ENCODE measurements at regions not wholly inside any gene's neighbourhood (a gene's known extent, or its start where the extent isn't known, plus 50 kb on each side); places are given as distances from the start of the nearest gene placed in this dataset.

DNA sequence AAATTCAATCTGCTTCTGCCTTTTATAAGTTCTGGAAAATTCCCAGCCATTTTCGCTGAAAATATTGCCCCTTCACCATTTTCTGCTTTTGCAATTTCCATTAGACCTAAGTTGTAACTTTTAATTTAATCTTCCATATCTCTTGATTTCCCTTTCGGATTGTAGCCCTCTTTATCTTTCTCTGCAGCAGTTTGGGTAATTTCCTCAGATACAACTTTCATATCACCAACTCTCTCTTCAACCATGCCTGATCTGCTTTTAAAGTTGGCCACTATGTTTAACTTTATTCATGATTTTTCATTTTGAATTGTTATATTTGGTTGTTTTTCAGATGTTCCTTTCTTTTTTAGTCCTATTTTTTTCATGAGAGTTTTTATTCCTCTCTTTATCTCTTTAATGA is 157.0 kb upstream of the VLDLR start:
- no peaks in the 10 kb centered on the region for H3K36me3 Mint-ChIP-seq

GRCh38 chr9:2465516-2465915 is 156.1 kb upstream of the VLDLR start:
- POLR2A ChIA-PET = interaction anchor here (0.6 kb wide), 1 partner anchor 593 kb away, joined by 3 read pairs; no protein-coding TSS in a partner anchor
- Mint-ChIP-seq H3K27ac (no peak overlapping the region), H3K36me3 (no peaks in the 10 kb centered on the region), H3K27me3 (peaks cover 5% of the 10 kb centered on the region), H3K4me3 (no peak overlapping the region), H3K4me1 (no peaks in the 10 kb centered on the region), H3K9me3 (no peaks in the 10 kb centered on the region)
- no peak for DNase-seq
- no peak for ATAC-seq (ENCODE audit: low read depth)

More for the DNA sequence above, 157.0 kb upstream of the VLDLR start:
- POLR2A ChIA-PET = no interaction called here
- Mint-ChIP-seq H3K4me3 (no peak overlapping the region), H3K27me3 (peaks cover 3% of the 10 kb centered on the region), H3K27ac (no peak overlapping the region), H3K4me1 (no peaks in the 10 kb centered on the region), H3K9me3 (no peaks in the 10 kb centered on the region)
- ATAC-seq (ENCODE audit: low read depth) (no peak), DNase-seq (no peak)

DNA sequence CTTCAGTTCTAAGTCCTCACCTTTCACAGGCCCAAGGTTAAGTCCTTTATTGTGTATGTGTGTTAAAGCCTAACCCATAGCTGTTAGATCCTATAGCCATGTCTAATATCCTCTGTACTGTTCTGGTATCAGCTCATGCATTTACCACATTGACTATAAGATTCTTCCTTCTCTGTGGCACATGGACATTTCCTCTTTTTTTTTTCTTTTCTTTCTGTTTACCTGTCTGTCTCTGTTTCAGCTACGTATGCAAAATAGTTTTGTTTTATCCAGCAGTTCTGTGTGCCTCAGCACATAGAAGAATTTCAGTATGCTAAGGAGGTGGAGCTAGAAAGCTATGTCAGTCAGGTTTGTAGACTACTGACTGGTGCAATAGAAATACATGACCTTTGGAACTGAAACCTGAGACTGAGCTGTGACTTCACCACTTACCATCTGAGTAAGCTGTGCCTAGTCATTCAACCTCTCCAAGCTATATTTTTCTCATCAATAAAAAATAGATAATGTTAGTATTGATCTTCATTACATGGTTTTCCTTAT is 155.6 kb upstream of the VLDLR start:
- Mint-ChIP-seq H3K36me3 (no peaks in the 10 kb centered on the region), H3K4me1 (no peaks in the 10 kb centered on the region), H3K4me3 (no peak overlapping the region), H3K27me3 (peaks cover 5% of the 10 kb centered on the region), H3K27ac (no peak overlapping the region), H3K9me3 (no peaks in the 10 kb centered on the region)
- ATAC-seq (ENCODE audit: low read depth) = no peak
- POLR2A ChIA-PET = no interaction called here
- DNase-seq = no peak

DNA sequence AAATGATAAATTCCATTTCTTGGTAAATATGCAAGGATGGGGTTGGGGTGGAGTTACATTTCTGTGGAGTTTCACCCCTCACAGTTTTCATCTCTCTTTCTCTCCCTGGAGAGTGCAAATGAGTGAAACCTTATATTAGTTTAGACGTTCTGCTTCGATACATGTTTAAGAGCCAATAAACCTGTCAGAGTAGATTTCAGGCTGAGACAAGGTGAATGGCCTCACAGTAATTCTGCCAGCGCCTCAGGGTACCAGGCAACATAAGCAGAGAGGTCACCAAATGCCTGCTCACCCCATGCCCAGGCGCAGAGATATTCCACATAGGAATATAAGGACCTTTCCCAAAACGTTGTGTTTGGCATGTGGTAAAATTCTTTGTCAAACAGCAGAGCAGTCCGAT is 154.9 kb upstream of the VLDLR start:
- no peak for ATAC-seq (ENCODE audit: low read depth)
- DNase-seq = no peak
- Mint-ChIP-seq H3K27me3 (peaks cover 5% of the 10 kb centered on the region), H3K36me3 (no peaks in the 10 kb centered on the region), H3K9me3 (no peaks in the 10 kb centered on the region), H3K27ac (no peak overlapping the region), H3K4me1 (no peaks in the 10 kb centered on the region), H3K4me3 (no peak overlapping the region)
- POLR2A ChIA-PET = no interaction called here

DNA sequence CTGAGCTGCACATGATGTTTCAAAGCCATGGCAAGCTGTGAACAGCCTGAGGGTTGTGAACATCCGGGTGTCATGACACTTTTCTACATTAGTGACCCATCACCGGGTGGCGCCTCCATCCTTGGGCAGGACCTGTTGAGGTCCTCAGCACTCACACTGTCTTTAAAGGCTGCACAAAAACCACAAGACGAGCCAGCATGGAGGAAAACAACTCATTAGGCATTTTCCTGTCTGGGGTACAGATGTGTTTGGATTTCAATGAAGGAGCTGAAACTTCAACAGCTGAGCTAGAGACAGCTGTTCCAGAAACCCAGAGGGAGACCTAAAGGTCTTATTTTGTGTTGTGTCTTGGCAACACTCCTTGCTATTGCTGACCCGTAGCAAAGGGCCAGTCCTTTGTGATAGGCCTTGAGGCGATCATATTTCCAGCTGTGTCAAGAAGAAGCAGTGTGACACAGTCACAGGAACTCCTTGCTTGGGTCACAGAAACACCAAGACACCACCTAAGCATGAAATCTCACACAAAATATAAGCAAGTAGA is 151.8 kb upstream of the VLDLR start:
- POLR2A ChIA-PET = no interaction called here
- no peaks in the 10 kb centered on the region for H3K4me1 Mint-ChIP-seq
- H3K27ac Mint-ChIP-seq = no peak overlapping the region
- no peaks in the 10 kb centered on the region for H3K9me3 Mint-ChIP-seq
- H3K36me3 Mint-ChIP-seq = no peaks in the 10 kb centered on the region
- peaks cover 5% of the 10 kb centered on the region for H3K27me3 Mint-ChIP-seq
- H3K4me3 Mint-ChIP-seq = no peak overlapping the region
- ATAC-seq (ENCODE audit: low read depth) (no peak), DNase-seq (peak; percentile 29)

- ATAC-seq (ENCODE audit: low read depth) (no peak), DNase-seq (no peak)
- Mint-ChIP-seq H3K27ac (no peak overlapping the region), H3K36me3 (no peaks in the 10 kb centered on the region), H3K9me3 (no peaks in the 10 kb centered on the region), H3K4me1 (no peaks in the 10 kb centered on the region), H3K27me3 (peaks cover 7% of the 10 kb centered on the region), H3K4me3 (no peak overlapping the region)
- POLR2A ChIA-PET = no interaction called here
These were observed 147.9 kb upstream of the VLDLR start for GRCh38 chr9:2473681-2474080.

DNA sequence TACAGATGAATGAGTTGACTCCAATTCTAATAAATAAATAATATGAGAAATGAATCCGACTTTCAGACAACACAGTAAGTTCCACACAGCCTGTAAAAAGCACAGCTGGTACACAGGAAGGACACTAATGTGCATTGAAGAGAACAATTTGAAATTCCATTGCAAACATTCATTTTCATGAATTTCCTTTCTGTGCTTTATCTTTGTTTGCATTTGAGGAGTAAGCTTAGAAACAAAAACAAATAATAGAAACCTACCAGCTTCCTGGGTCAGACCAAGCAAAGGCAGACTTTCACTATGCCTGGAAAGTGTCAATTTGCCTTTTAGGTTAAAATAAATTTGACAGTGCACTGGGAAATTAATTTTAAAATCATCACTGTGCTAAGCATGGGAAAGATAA is 143.8 kb upstream of the VLDLR start:
- Mint-ChIP-seq H3K4me1 (no peaks in the 10 kb centered on the region), H3K27me3 (peaks cover 4% of the 10 kb centered on the region), H3K27ac (no peak overlapping the region), H3K4me3 (no peak overlapping the region), H3K36me3 (no peaks in the 10 kb centered on the region), H3K9me3 (no peaks in the 10 kb centered on the region)
- no peak for ATAC-seq (ENCODE audit: low read depth)
- DNase-seq = no peak
- POLR2A ChIA-PET = no interaction called here

- Mint-ChIP-seq H3K27ac (no peak overlapping the region), H3K36me3 (no peaks in the 10 kb centered on the region), H3K4me1 (no peaks in the 10 kb centered on the region), H3K27me3 (peaks cover 4% of the 10 kb centered on the region), H3K4me3 (no peak overlapping the region), H3K9me3 (no peaks in the 10 kb centered on the region)
- POLR2A ChIA-PET = no interaction called here
- no peak for DNase-seq
- ATAC-seq (ENCODE audit: low read depth) = no peak
These were observed 143.2 kb upstream of the VLDLR start for GRCh38 chr9:2478421-2478820.

DNA sequence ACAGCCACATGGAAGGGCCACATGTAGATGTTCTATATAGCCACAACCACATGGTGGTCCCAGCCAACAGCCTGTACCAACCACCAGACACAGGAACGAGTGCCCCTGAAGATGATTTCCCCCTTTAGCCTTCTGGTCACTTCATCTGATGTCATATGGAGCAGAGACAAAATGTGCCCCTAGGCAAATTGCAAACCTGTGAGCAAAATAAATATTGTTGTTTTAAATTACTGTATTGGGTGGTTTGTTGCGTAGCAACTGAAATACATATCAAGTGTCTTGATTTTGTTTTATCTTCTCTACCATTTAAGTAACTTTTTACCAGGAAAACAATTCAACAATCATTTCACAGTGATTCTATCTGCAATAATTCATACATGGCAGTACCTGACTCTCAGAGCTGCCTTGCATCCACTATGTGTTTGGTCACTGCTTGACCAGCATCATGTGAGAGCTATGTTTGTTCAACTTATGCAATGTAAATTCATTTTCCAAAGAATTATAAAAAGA is 142.5 kb upstream of the VLDLR start:
- H3K36me3 Mint-ChIP-seq = no peaks in the 10 kb centered on the region
- no peaks in the 10 kb centered on the region for H3K4me1 Mint-ChIP-seq
- no peak for DNase-seq
- peaks cover 4% of the 10 kb centered on the region for H3K27me3 Mint-ChIP-seq
- POLR2A ChIA-PET = no interaction called here
- H3K9me3 Mint-ChIP-seq = no peaks in the 10 kb centered on the region
- no peak overlapping the region for H3K27ac Mint-ChIP-seq
- no peak overlapping the region for H3K4me3 Mint-ChIP-seq
- no peak for ATAC-seq (ENCODE audit: low read depth)

DNA sequence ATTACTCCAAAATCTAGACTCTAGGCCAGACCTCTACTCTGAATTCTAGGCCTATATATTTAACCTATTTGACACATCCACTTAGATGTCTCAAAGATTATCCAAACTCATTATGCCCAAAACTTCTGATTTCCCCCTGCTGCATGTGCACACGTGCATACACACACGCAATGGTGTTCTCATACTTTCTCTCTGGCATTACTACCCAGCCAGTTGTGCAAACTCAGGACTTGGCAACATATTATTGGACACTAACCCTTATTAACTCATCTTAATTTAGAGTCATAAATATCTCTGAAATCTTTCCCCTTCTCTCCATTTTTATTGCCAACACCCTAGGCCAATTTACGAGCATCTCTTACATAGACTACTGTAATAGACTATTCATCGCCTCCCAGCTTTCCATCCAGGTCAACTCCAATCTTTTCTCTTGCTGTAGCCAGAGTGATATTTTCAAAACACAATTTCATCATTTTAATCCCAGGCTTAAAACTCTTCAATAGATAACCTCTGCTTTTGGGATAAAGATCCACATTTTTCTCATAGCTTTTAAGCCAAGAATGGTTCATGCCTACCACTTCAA is 141.2 kb upstream of the VLDLR start:
- H3K9me3 Mint-ChIP-seq = no peaks in the 10 kb centered on the region
- H3K4me3 Mint-ChIP-seq = no peak overlapping the region
- POLR2A ChIA-PET = no interaction called here
- no peaks in the 10 kb centered on the region for H3K36me3 Mint-ChIP-seq
- no peaks in the 10 kb centered on the region for H3K4me1 Mint-ChIP-seq
- H3K27me3 Mint-ChIP-seq = peaks cover 2% of the 10 kb centered on the region
- ATAC-seq (ENCODE audit: low read depth) (no peak), DNase-seq (no peak)
- no peak overlapping the region for H3K27ac Mint-ChIP-seq

DNA sequence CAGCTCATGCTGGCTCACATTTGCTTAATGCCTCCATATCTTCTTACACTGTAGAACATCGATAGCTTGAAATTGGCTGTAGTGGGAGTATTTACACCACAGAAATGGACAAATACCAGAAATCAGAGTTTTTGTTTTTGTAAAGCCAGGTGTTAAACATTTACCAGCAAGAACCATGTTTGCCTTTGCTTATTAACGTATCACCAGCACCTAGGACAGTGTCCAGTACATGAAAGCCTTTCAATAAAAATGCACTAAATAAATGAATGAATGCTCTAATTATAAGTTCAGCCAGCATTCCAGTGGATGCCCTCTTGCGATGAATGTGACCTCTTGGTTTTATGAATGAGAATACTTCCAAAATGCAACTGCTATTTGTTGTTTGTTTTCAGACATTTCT is 140.4 kb upstream of the VLDLR start:
- no peaks in the 10 kb centered on the region for H3K4me1 Mint-ChIP-seq
- H3K27me3 Mint-ChIP-seq = no peaks in the 10 kb centered on the region
- no peak overlapping the region for H3K27ac Mint-ChIP-seq
- DNase-seq (no peak), ATAC-seq (ENCODE audit: low read depth) (no peak)
- H3K36me3 Mint-ChIP-seq = no peaks in the 10 kb centered on the region
- H3K9me3 Mint-ChIP-seq = no peaks in the 10 kb centered on the region
- no peak overlapping the region for H3K4me3 Mint-ChIP-seq
- POLR2A ChIA-PET = no interaction called here

DNA sequence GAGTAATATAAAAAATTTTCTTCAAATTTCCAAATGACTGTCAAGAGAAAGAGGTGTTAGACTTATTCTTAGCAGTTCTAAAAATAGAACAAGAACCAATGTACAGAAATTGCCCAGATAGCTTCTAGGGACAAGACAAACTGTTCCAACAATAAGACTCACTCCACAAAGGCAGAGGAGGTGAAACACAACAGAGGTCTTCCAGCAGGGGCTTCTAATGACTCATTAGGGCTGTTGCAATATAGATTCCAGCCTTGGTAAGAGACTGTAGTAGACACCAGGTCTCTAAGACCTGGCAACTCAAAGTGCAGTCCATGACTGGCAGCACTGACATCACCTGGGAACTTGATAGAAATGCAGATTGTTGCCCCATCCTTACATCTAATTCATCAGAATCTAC is 134.6 kb upstream of the VLDLR start:
- POLR2A ChIA-PET = no interaction called here
- DNase-seq (no peak), ATAC-seq (ENCODE audit: low read depth) (no peak)
- no peaks in the 10 kb centered on the region for H3K4me1 Mint-ChIP-seq
- H3K27ac Mint-ChIP-seq = no peak overlapping the region
- H3K9me3 Mint-ChIP-seq = no peaks in the 10 kb centered on the region
- H3K36me3 Mint-ChIP-seq = no peaks in the 10 kb centered on the region
- H3K4me3 Mint-ChIP-seq = no peak overlapping the region
- no peaks in the 10 kb centered on the region for H3K27me3 Mint-ChIP-seq

- H3K27ac Mint-ChIP-seq = no peak overlapping the region
- H3K36me3 Mint-ChIP-seq = no peaks in the 10 kb centered on the region
- POLR2A ChIA-PET = no interaction called here
- DNase-seq (no peak), ATAC-seq (ENCODE audit: low read depth) (no peak)
- no peak overlapping the region for H3K4me3 Mint-ChIP-seq
- no peaks in the 10 kb centered on the region for H3K27me3 Mint-ChIP-seq
- H3K9me3 Mint-ChIP-seq = no peaks in the 10 kb centered on the region
- H3K4me1 Mint-ChIP-seq = no peaks in the 10 kb centered on the region
These were observed 131.7 kb upstream of the VLDLR start for GRCh38 chr9:2489838-2490314.

DNA sequence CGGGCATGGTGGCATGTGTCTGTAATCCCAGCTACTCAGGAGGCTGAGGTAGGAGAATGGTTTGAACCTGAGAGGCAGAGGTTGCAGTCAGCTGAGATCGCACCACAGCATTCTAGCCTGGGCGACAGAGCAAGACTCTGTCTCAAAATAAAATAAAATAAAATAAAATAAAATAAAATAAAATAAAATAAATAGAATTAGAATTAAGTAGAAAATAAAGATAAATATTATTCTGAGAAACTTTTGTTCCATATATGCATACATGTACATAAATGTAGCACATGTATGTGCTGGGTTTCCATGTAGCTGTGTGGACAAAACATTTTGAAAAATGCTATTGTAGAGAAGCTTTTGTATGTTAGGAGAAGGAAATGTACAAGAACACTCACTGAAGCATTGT is 129.4 kb upstream of the VLDLR start:
- DNase-seq (no peak), ATAC-seq (ENCODE audit: low read depth) (no peak)
- no peak overlapping the region for H3K27ac Mint-ChIP-seq
- no peaks in the 10 kb centered on the region for H3K4me1 Mint-ChIP-seq
- no peaks in the 10 kb centered on the region for H3K9me3 Mint-ChIP-seq
- POLR2A ChIA-PET = no interaction called here
- no peak overlapping the region for H3K4me3 Mint-ChIP-seq
- H3K36me3 Mint-ChIP-seq = no peaks in the 10 kb centered on the region
- peaks cover under 1% of the 10 kb centered on the region for H3K27me3 Mint-ChIP-seq
